ENCODE measurements at regions not wholly inside any gene's neighbourhood (a gene's known extent, or its start where the extent isn't known, plus 50 kb on each side); places are given as distances from the start of the nearest gene placed in this dataset.
A peak's percentile ranks its signal among the peaks of the same experiment; 100 is the strongest.

DNA sequence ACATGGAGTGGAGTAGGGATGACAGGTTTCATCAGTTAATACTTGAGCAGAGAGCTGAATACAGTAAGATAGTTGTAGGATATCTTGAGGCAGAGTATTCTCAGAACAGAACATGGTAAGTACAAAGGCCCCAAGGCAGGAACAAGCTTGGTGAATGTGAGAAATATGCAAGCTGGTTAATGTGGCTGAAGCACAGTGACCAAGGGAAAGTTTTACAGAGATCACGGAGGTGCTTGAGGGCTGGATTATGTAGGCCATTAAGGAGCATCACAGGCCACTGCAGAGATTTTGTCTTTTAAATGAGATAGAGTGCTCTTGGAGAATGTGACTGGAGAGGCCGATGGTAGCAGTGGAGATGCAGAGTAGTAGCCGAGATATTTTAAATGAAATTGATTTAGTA is 54.0 kb upstream of the BOLA1 start:
- DNase-seq = peak in 5 of 7 donors; percentile 3 to 46 (median 6)

DNA sequence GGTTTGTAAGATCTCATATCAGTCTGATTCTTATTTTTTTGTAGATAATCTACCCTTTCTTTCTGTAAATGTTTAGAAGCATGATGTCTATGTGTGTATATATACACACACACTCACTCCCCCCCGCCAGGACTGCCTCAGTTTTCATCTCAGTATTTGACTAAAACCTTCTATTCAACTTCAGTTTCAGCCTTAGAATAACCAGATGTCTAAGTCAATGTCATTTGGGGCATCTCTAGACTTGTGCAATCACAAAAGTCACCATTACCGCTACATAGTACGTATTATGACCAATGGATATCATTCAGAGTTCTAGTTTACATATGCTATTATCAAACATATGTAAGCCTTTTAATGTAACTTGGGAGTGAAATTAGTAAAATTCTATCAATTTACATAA is 53.3 kb upstream of the BOLA1 start:
- intact Hi-C loops (cut with DNase I) = no loop called here
- Histone ChIP-seq H3K36me3 (replicated peaks in 1 of 2) (no peaks in the 10 kb centered on the region), H3K9me3 (replicated peaks in 1 of 3) (no peaks in the 10 kb centered on the region), H3K4me1 (replicated peaks in 1 of 2) (peaks cover 22 to 52% of the 10 kb centered on the region in 2 donors), H3K27me3 (no peaks in the 10 kb centered on the region), H3K27ac (no peak overlapping the region), H3K4me3 (no peak overlapping the region)
- TF ChIP-seq, protein P1, sequence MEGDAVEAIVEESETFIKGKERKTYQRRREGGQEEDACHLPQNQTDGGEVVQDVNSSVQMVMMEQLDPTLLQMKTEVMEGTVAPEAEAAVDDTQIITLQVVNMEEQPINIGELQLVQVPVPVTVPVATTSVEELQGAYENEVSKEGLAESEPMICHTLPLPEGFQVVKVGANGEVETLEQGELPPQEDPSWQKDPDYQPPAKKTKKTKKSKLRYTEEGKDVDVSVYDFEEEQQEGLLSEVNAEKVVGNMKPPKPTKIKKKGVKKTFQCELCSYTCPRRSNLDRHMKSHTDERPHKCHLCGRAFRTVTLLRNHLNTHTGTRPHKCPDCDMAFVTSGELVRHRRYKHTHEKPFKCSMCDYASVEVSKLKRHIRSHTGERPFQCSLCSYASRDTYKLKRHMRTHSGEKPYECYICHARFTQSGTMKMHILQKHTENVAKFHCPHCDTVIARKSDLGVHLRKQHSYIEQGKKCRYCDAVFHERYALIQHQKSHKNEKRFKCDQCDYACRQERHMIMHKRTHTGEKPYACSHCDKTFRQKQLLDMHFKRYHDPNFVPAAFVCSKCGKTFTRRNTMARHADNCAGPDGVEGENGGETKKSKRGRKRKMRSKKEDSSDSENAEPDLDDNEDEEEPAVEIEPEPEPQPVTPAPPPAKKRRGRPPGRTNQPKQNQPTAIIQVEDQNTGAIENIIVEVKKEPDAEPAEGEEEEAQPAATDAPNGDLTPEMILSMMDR (IDR thresholded peaks at IDR 0.05) = no peak
- TF ChIP-seq POLR2A (IDR thresholded peaks at IDR 0.05) = no peak
- WGBS, 4 donors = 91 to 97% (median 93%) methylated on average over 3 of the region's 3 CpGs
- DNase-seq = peak in 4 of 7 donors; percentile 1 to 20 (median 9)

More for the DNA sequence above, 54.0 kb upstream of the BOLA1 start:
- Histone ChIP-seq H3K4me3 (no peak overlapping the region), H3K36me3 (replicated peaks in 1 of 2) (no peaks in the 10 kb centered on the region), H3K4me1 (replicated peaks in 1 of 2) (peaks cover 22 to 52% of the 10 kb centered on the region in 2 donors), H3K9me3 (replicated peaks in 1 of 3) (no peaks in the 10 kb centered on the region), H3K27me3 (no peaks in the 10 kb centered on the region), H3K27ac (no peak overlapping the region)
- 73 to 80% (median 74%) methylated on average over 3 of the region's 3 CpGs for WGBS, 4 donors
- intact Hi-C loops (cut with DNase I) = no loop called here
- TF ChIP-seq, protein P1 (IDR thresholded peaks at IDR 0.05) = no peak
- TF ChIP-seq POLR2A (IDR thresholded peaks at IDR 0.05) = no peak

DNA sequence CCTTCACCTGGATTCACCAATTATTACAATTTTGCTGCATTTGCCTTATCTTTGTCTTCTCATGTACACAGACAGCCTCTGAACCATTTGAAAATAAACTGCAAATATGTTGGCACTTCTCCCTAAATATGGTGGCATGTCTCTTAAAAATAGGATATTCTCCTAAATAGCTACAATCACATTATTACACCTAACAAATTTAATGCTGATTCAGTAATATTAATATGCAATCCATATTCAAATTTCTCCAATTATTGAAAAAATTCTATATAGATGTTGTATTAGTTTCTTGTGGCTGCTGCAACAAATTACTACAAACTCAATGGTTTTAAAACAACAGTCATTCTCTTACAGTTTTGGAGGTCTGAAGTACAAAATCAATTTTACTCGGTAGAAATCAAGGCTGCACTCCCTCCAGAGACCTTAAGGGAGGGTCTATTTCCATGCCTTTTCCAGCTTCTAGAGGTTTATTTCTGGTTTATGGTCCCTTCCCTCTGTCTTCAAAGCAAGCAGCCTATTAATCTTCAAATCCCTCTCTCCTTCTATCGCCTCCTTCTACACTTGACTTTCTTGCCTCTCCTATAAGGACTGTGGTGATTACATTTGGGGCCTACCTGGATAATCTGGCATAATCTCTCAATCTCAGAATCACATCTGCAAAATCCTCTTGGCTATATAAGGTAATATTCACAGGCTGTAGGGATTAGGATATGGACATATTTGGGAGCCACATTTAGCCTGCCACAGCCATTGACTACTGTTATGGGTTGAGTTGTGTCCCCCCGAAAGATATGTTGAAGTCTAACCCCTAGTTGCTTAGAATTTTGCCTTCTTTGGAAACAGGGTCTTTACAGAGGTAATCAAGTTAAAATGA is 52.5 kb upstream of the BOLA1 start:
- H3K36me3 ChIP-seq (replicated peaks in 1 of 2) = no peaks in the 10 kb centered on the region
- H3K4me3 ChIP-seq = no peak overlapping the region
- peaks cover 22 to 52% of the 10 kb centered on the region in 2 donors for H3K4me1 ChIP-seq (replicated peaks in 1 of 2)
- peak in 1 of 7 donors; percentile 0 for DNase-seq
- no peaks in the 10 kb centered on the region for H3K9me3 ChIP-seq (replicated peaks in 1 of 3)
- WGBS, 4 donors = 80 to 88% (median 85%) methylated on average over 3 of the region's 3 CpGs
- intact Hi-C loops (cut with DNase I) = no loop called here
- H3K27me3 ChIP-seq = no peaks in the 10 kb centered on the region
- H3K27ac ChIP-seq = no peak overlapping the region
- TF ChIP-seq, protein P1 (IDR thresholded peaks at IDR 0.05) = no peak
- no peak for TF ChIP-seq POLR2A (IDR thresholded peaks at IDR 0.05)

DNA sequence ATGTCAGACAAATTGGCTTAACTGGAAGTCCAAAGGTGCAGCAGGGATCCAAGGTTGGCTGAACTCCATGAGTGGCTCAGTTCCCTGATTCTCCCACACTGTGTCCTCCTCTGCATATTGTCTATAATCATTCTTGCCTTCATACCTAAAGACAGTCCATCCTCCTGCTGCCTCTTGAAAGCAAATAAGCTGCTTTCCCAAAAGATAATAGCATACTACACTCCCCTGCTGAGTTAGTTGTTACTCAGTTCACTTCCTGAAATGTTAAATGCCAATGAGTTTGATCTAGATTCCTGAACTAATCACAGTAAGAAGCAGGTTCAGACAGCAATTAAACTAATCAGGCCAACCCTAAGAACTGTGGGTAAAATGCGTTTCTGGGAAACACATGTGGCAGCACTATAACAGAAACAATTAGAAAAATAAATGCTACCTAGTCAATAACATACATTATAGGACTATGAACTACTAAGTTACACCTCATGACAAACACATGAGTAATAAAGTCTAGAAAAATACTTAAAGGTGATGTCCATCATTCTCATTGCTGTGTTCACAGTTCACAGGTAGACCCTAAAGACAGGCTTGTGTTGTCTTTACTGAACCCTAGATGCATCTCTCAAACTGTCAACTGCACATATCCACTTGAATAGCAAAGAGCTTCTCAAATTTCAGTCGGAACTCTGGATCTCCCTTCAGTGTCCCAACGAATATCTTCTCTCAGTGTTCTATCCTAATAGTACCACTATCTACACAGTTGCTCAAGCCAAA is 50.8 kb upstream of the BOLA1 start:
- TF ChIP-seq, protein P1 (IDR thresholded peaks at IDR 0.05) = no peak
- H3K4me1 ChIP-seq (replicated peaks in 1 of 2) = peaks cover 20 to 50% of the 10 kb centered on the region in 2 donors
- H3K9me3 ChIP-seq (replicated peaks in 1 of 3) = no peaks in the 10 kb centered on the region
- peak overlapping the region in 1 of 5 donors; percentile 20 for H3K27ac ChIP-seq
- H3K36me3 ChIP-seq (replicated peaks in 1 of 2) = no peaks in the 10 kb centered on the region
- peak in 5 of 7 donors; percentile 5 to 51 (median 10) for DNase-seq
- no peaks in the 10 kb centered on the region for H3K27me3 ChIP-seq
- intact Hi-C loops (cut with DNase I) = no loop called here
- 29 to 37% (median 32%) methylated on average over 3 of the region's 3 CpGs for WGBS, 4 donors
- no peak overlapping the region for H3K4me3 ChIP-seq
